GM12878 (cell line): ENCODE measurements at regions not wholly inside any gene's neighbourhood (a gene's known extent, or its start where the extent isn't known, plus 50 kb on each side); places are given as distances from the start of the nearest gene placed in this dataset.
A peak's percentile ranks its signal among the peaks of the same experiment; 100 is the strongest.

Experiments
- ATAC-seq: fragments of 200-7000 bp; cut with Tn5 transposase; 3 replicates; pipeline ENCODE4 v1.9.1; 2020; ENCODE audit warnings: mild to moderate bottlenecking, moderate library complexity
- BruUV-seq: library from RNA; stranded (reverse); fragments of 400-500 nt; replicated peaks from 2 replicates; lab custom pipeline; 2021; lab: Mats Ljungman, UMichigan
- CTCF ChIA-PET: fragments of 300-600 bp; sonication (Branson Sonifier 250); formaldehyde crosslinking; extraction: SDS; loops from one replicate; lab custom pipeline; 2021; ENCODE audit warnings: inconsistent platforms; lab: Yijun Ruan, JAX
- POLR2A ChIA-PET: fragments of 350-600 bp; formaldehyde crosslinking; extraction: SDS; loops from one replicate; lab custom pipeline; 2021; ENCODE audit warnings: inconsistent platforms; lab: Charles Lee
- RAD21 ChIA-PET: fragments of 300-600 bp; sonication (Branson Sonifier 250); formaldehyde crosslinking; loops from one replicate; lab custom pipeline; 2023; ENCODE audit warnings: antibody characterized with exemption; ENCODE audit not compliant: unreplicated experiment; lab: Charles Lee
- SMC1A ChIA-PET: fragments of 300-600 bp; sonication (Branson Sonifier 250); formaldehyde crosslinking; loops from one replicate; lab custom pipeline; 2023; ENCODE audit not compliant: unreplicated experiment, uncharacterized antibody; lab: Charles Lee
- DNase-seq: peaks from one replicate; pipeline ENCODE4 v3.0.0-alpha.2; 2011; ENCODE audit warnings: low read depth, low spot score
- FAIRE-seq: peaks from 3 replicates; lab custom pipeline; 2011; peaks lifted over from hg19 to GRCh38; lab: Jason Lieb, UNC
- H2AFZ ChIP-seq: 2 replicates; pipeline ENCODE4 v1.6.0; 2011; ENCODE audit warnings: low read depth, low read length, control low read depth; ENCODE audit not compliant: control insufficient read depth
- H3K27ac ChIP-seq: 2 replicates; pipeline ENCODE4 v1.5.1; 2011; ENCODE audit warnings: control low read depth; ENCODE audit not compliant: control insufficient read depth, insufficient read depth
- H3K27me3 ChIP-seq, 2 experiments: replicated peaks in 1 of 2; 2 replicates each; pipeline versions ENCODE4 v1.6.0 to v1.6.1; 2011; ENCODE audit warnings: low read length in 1 of 2; ENCODE audit not compliant: control insufficient read depth in 2 of 2, insufficient read depth in 2 of 2
- H3K36me3 ChIP-seq, 2 experiments: 2 replicates each; pipeline ENCODE4 v1.5.1; 2011; ENCODE audit warnings: low read length in 1 of 2; ENCODE audit not compliant: control insufficient read depth in 2 of 2, insufficient read depth in 2 of 2
- H3K4me1 ChIP-seq: 2 replicates; pipeline ENCODE4 v1.6.1; 2011; ENCODE audit warnings: mild to moderate bottlenecking, low read length, moderate library complexity, mixed read lengths; ENCODE audit not compliant: control insufficient read depth, insufficient read depth
- H3K4me2 ChIP-seq: 2 replicates; pipeline ENCODE4 v1.6.0; 2011; ENCODE audit warnings: control low read depth; ENCODE audit not compliant: control insufficient read depth, insufficient read depth
- H3K4me3 ChIP-seq: fragments of 200-600 bp; sonication (generic); 2 replicates; pipeline ENCODE4 v1.5.1; 2016
- H3K79me2 ChIP-seq: 2 replicates; pipeline ENCODE4 v1.6.0; 2011; ENCODE audit warnings: low read length; ENCODE audit not compliant: control insufficient read depth, insufficient read depth
- H3K9ac ChIP-seq: 2 replicates; pipeline ENCODE4 v1.8.0; 2011; ENCODE audit warnings: low read length, control low read depth, mixed read lengths; ENCODE audit not compliant: control insufficient read depth, insufficient read depth
- H3K9me3 ChIP-seq: replicated peaks from 3 replicates; pipeline ENCODE4 v1.5.1; 2011; ENCODE audit warnings: mild to moderate bottlenecking, low read length; ENCODE audit not compliant: control insufficient read depth, insufficient read depth
- H4K20me1 ChIP-seq: 2 replicates; pipeline ENCODE4 v1.6.0; 2011; ENCODE audit not compliant: control insufficient read depth, insufficient read depth
- IKZF2 ChIP-seq, 2 experiments: fragments of 450-650 bp; IDR thresholded peaks; 2 replicates each; pipeline ENCODE4 v1.6.1; 2017; ENCODE audit warnings: mild to moderate bottlenecking in 2 of 2, moderate library complexity in 2 of 2
- MEF2A ChIP-seq: IDR thresholded peaks from 2 replicates; pipeline ENCODE4 v1.6.1; 2011; ENCODE audit warnings: low read depth, mild to moderate bottlenecking, low read length, moderate library complexity; ENCODE audit not compliant: insufficient read depth
- ZNF592 ChIP-seq: fragments of 450-650 bp; IDR thresholded peaks from 2 replicates; pipeline ENCODE4 v1.6.1; 2017; ENCODE audit warnings: mild to moderate bottlenecking, moderate library complexity
- WGBS: methylation state at CpG from one replicate; pipeline ENCODE4 v1.1.6; 2016; ENCODE audit warnings: low lambda C conversion rate; ENCODE audit not compliant: insufficient replicate concordance, insufficient coverage; ENCODE audit errors: missing lambda C conversion rate; 5-methylcytosine and 5-hydroxymethylcytosine counted together
- in situ Hi-C: fragments of 300-500 bp; cut with MboI; formaldehyde crosslinking; loops from 9 replicates; pipeline ENCODE4 v1.14.3; 2018; ENCODE audit warnings: mixed read lengths
- intact Hi-C: fragments of 100-400 bp; cut with micrococcal nuclease; formaldehyde crosslinking; loops from one replicate; pipeline ENCODE4 v1.14.2; 2022; ENCODE audit not compliant: unreplicated experiment

DNA sequence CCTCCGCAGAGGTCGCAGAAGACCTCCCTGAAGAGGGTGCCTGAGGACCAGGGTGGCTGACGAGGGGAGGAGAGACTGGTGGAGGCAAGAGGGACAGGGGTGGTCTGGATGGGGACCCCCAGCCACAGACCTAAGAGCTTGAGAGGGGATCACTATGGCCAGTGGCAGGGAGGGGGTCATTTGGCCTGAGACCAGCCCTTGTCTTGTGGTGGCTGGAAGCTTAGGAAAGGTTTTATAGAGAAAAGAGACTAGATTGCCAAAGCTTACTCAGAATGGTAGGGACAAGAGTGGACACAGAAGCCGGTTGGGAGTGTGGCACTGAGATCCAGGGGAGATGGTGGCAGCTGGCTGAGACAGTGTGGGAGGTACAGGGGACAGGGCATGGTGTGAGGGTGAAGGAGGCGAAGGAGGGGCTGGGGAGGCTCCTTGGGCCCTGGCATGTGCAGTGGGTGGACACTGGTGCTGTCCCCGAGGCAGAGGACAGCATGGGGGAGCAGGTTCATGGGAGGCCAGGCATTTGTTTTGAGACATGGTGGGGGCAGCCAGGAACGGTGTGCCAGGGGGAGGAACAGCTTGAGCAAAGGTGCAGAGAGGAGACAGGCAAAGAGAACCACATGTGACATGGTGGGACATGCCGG, 123.0 kb downstream of the C9orf50 start (continued):
- TF ChIP-seq ZNF592 = no peak

GRCh38 chr9:129497005-129497812, 123.7 kb downstream of the C9orf50 start:
- ChIA-PET POLR2A (interaction anchor here (0.6 to 1.1 kb wide), 3 partner anchors 37 to 82 kb away, joined by 3 to 4 read pairs (median 3); no protein-coding TSS in a partner anchor), SMC1A (interaction anchor here (0.9 to 1.3 kb wide), 2 partner anchors 37 to 38 kb away, joined by 3 read pairs; no protein-coding TSS in a partner anchor), RAD21 (interaction anchor here (0.6 to 1.8 kb wide), 7 partner anchors 38 to 355 kb away, joined by 3 to 19 read pairs (median 4); no protein-coding TSS in a partner anchor), CTCF (interaction anchor here (0.6 to 1.3 kb wide), 7 partner anchors 70 to 366 kb away, joined by 3 to 4 read pairs (median 3); no protein-coding TSS in a partner anchor)
- WGBS = 49% methylated on average over 12 of the region's 16 CpGs
- Histone ChIP-seq H3K27me3 (peaks cover 4 to 9% of the 10 kb centered on the region in 2 experiments), H3K27ac (no peak overlapping the region), H4K20me1 (no peaks in the 10 kb centered on the region), H3K4me3 (no peak overlapping the region), H3K9me3 (no peaks in the 10 kb centered on the region), H3K36me3 (no peaks in the 10 kb centered on the region), H3K4me2 (no peak overlapping the region), H2AFZ (no peak overlapping the region), H3K4me1 (peaks cover 9% of the 10 kb centered on the region), H3K79me2 (no peaks in the 10 kb centered on the region), H3K9ac (no peak overlapping the region)
- no TSS peak for BruUV-seq
- in situ Hi-C loops (no loop called here), intact Hi-C loops (loop anchor here (10.0 kb wide), 1 partner anchor 322 kb away; the partner anchor contains the start of gene IER5L)
- FAIRE-seq (no peak), ATAC-seq (no peak), DNase-seq (no peak)
- TF ChIP-seq IKZF2 (IDR thresholded peaks at IDR 0.05) (peak in 1 of 2 experiments; percentile 16; a peak in 1 of 4 replicates), MEF2A (no peak)
- TF ChIP-seq, all 136 proteins: peak for 1
